ENCODE measurements at regions not wholly inside any gene's neighbourhood (a gene's known extent, or its start where the extent isn't known, plus 50 kb on each side); places are given as distances from the start of the nearest gene placed in this dataset.

- no peak for TF ChIP-seq CTCF (IDR thresholded peaks at IDR 0.05; ENCODE audit: control insufficient read depth, insufficient read depth, low read depth, low read length, missing control alignments)
- no peak overlapping the region for H3K4me3 ChIP-seq (ENCODE audit: control insufficient read depth, low read depth, low read length)
- no peak for DNase-seq (ENCODE audit: low read depth)
Observed at GRCh38 chr16:65828296-65828695, 538.2 kb upstream of the CDH5 start.

GRCh38 chr16:65827231-65827630, 539.3 kb upstream of the CDH5 start:
- TF ChIP-seq CTCF (IDR thresholded peaks at IDR 0.05; ENCODE audit: control insufficient read depth, insufficient read depth, low read depth, low read length, missing control alignments) = no peak
- DNase-seq (ENCODE audit: low read depth) = no peak
- no peak overlapping the region for H3K4me3 ChIP-seq (ENCODE audit: control insufficient read depth, low read depth, low read length)

- no peak for TF ChIP-seq CTCF (IDR thresholded peaks at IDR 0.05; ENCODE audit: control insufficient read depth, insufficient read depth, low read depth, low read length, missing control alignments)
- no peak overlapping the region for H3K4me3 ChIP-seq (ENCODE audit: control insufficient read depth, low read depth, low read length)
- DNase-seq (ENCODE audit: low read depth) = no peak
Observed at GRCh38 chr16:65825191-65825856, 541.2 kb upstream of the CDH5 start.

GRCh38 chr16:65822148-65822547, 544.3 kb upstream of the CDH5 start:
- no peak for DNase-seq (ENCODE audit: low read depth)
- no peak for TF ChIP-seq CTCF (IDR thresholded peaks at IDR 0.05; ENCODE audit: control insufficient read depth, insufficient read depth, low read depth, low read length, missing control alignments)
- H3K4me3 ChIP-seq (ENCODE audit: control insufficient read depth, low read depth, low read length) = no peak overlapping the region

GRCh38 chr16:65819136-65819898, 547.2 kb upstream of the CDH5 start:
- no peak for DNase-seq (ENCODE audit: low read depth)
- no peak for TF ChIP-seq CTCF (IDR thresholded peaks at IDR 0.05; ENCODE audit: control insufficient read depth, insufficient read depth, low read depth, low read length, missing control alignments)
- H3K4me3 ChIP-seq (ENCODE audit: control insufficient read depth, low read depth, low read length) = no peak overlapping the region

- TF ChIP-seq CTCF (IDR thresholded peaks at IDR 0.05; ENCODE audit: control insufficient read depth, insufficient read depth, low read depth, low read length, missing control alignments) = no peak
- no peak overlapping the region for H3K4me3 ChIP-seq (ENCODE audit: control insufficient read depth, low read depth, low read length)
- no peak for DNase-seq (ENCODE audit: low read depth)
Observed at GRCh38 chr16:65817799-65818198, 548.7 kb upstream of the CDH5 start.

Measured in AG09309 (cell line).